COLO668 (cell line): ENCODE measurements at regions not wholly inside any gene's neighbourhood (a gene's known extent, or its start where the extent isn't known, plus 50 kb on each side); places are given as distances from the start of the nearest gene placed in this dataset.

Source experiments
- DNase-seq: peaks from one replicate; lab custom pipeline; 2025; ENCODE audit not compliant: unreplicated experiment; lab: John Stamatoyannopoulos, UW

DNA sequence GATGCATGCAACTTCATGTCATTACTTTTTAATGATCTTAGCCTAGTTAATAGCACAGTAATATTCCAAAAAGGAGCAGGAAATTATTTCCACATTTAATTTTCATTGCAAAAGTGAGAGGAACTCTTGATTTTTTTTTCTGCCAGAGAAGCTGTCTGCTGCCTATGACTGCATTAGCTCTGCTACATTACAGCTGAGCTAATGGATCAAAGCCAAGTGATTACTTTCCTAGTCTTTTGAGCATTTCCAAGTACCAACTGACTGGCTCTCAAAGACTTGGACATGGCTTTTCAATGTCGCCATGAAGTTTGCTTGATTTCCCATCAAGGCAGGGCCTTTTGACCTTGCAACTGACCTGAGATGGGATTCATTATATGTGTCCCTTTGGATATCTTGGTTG is 356.6 kb upstream of the XYLT1 start:
- DNase-seq = no peak

- no peak for DNase-seq
Measured at GRCh38 chr16:17817943-17818342, 347.2 kb upstream of the XYLT1 start.

GRCh38 chr16:17817260-17817659 is 346.5 kb upstream of the XYLT1 start:
- no peak for DNase-seq

DNA sequence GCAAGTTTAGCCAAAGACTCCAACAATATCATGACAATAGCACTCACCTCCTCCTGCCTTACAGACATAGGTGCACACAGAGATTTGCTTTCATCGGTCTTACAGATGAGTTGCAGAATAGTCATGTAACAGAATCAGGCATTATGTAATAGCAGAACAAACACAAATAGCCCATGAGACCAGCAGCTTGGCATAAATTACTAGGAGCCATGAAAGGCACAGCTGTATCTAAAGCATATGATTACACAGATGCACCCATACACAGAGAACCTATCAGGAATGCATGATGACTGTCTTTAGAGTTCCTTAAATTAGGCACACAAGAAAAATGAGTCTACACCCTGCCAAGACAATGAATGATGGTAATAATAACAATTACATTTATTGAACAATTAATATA is 342.0 kb upstream of the XYLT1 start:
- no peak for DNase-seq

DNA sequence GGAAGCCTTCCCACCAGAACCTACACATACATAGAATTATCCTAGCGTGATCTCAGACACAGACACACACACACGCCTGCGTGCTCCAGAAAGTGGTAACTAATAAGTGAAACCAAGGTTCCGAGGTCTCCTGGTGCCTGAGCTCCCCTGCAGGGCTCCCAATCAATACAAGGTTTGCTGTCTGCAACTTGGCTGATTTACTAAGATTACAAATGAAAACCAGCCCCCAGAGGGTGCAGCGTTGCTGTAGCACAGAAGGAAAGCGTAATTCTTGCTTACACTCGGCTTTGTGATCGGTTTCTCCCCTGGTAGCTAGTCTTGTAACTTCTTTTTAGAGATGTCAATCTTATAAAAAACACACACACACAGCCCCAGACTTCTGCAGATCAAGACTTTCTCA is 334.1 kb upstream of the XYLT1 start:
- DNase-seq = no peak

GRCh38 chr16:17803625-17804410 is 333.1 kb upstream of the XYLT1 start:
- no peak for DNase-seq

DNA sequence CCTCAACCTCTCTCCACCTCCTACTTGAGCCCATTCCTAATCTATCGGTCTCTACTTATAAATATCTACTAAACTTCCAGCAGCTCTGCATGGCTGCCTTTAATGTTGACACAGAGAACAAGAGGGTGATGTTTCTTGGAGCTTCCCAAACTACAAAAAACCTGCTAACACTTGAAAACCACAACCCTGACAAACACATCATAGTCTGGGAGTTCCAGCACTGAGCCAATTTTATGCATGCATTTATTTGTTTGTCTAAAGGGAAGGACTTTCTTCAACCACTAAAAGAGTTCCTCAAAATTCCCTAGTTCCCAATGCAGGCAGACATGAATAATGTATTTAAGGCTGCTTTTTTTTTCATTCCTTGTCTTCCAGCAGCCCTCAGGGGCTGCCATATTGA is 331.8 kb upstream of the XYLT1 start:
- no peak for DNase-seq

DNA sequence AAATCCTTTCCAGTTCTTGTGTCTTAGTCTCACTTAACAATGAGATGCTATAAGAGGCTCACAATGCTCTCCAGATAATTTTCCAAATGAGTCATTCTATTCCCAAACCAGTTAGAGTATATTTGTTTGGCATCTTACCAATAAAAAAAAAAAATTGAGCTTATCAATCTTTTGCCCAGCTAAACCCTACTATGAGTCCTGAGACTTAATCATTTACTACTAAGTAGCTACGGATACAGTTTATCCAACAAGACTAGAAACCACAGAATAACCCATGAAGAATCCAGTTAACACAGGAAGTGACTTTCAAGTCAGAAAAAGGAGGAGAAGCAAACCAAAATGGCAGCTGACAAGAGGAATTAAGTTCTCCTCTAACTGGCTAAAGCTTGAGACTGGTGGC is 330.3 kb upstream of the XYLT1 start:
- DNase-seq = no peak

- no peak for DNase-seq
Measured at GRCh38 chr16:17798716-17799115, 328.0 kb upstream of the XYLT1 start.

GRCh38 chr16:17793354-17793753 is 322.6 kb upstream of the XYLT1 start:
- no peak for DNase-seq

DNA sequence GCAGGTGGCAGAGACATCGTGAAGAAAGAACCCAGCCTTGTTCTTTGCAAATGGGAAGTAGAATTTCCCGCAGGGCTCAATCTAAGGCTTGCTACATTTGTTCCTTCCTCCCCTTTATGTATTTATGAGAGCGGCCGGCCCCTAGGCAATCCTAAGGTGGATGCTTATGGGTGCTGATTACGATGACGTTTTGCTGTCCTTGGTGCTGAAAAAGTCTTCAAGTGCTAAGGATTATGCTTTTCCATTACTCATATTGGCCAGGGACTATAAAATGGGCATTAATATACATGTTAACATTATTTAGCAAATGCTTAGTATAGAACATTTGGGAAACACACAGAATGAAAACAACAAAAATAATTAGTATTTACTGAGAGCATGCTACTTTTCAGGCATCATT is 313.3 kb upstream of the XYLT1 start:
- no peak for DNase-seq

- no peak for DNase-seq
Measured at GRCh38 chr16:17780181-17780580, 309.4 kb upstream of the XYLT1 start.

DNA sequence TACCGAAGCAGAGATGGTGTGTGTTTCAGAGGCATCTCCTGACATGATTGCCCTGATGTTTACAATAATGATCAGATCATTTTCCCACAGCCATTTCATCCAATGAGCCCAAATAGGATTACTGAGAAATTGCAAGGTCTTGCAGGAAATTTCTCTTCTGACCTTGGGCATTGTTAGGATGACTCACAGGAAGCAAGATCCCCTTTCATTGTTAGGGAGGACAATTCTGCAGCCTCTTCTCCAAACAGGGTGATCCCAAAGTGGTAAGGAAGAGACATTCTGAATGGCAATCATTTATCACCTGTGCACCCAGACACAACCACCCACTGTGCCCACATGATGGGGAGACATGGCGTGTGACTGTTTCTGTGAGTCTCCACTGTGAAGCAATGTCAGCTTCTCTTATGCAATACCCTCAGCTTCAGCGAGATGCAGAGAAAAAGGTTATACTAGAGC is 306.7 kb upstream of the XYLT1 start:
- no peak for DNase-seq

- DNase-seq = no peak
Measured at GRCh38 chr16:17776888-17777287, 306.1 kb upstream of the XYLT1 start.

DNA sequence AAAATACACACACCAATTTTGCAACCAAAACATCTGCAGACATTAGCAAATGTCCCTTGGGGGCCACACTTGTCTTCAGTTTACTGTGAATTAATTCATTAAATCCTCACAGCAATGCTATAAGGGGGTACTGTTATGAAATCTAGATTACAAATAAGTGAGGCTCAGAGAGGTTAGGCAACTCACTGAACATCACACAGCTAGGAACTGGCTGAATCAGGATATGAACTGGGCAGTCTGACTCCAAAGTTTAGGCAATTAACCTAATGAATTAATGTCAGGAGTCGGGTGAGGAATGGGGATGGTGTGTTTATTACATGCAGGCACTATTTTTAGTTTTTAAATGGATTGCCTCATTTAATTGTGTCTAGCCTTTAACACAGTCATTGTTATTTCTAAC is 305.7 kb upstream of the XYLT1 start:
- no peak for DNase-seq

DNA sequence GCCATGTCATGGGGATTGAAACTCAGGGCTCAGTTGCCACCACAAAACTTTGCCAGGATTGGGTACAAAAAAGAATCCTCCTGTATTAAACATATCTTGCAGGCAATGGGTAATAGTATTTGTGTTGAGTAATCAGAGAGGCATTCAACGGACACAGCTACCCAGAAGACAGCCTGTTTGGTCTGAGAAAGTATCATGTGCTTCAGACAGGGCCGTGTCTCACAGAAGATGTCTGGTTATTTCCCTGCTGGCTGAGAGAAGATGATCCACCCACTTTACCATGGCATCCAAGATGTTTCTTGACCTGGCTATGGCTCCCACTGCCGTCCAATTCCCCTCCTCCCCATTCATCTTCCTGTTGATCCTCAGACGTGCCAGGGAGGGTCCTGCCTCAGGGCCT is 304.3 kb upstream of the XYLT1 start:
- no peak for DNase-seq

DNA sequence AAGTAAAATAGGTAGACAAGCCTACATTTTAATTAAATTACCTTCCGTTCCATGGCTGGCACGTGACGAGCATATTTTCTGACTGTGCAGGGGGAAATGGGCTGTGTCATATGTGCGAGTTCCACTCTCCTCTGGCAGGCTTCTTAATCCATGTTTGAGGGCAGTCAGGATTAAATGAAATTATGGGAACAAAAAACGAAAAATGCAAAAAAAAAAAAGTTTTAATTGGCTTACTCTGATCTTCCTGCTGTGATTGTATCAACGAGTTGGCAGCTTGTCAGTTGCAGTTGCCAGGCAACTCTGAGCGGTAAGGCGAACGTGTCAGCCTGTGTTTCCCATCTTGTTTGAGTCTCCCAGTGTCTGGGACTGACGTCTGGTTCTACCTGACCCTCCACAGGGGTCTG is 302.9 kb upstream of the XYLT1 start:
- no peak for DNase-seq

DNA sequence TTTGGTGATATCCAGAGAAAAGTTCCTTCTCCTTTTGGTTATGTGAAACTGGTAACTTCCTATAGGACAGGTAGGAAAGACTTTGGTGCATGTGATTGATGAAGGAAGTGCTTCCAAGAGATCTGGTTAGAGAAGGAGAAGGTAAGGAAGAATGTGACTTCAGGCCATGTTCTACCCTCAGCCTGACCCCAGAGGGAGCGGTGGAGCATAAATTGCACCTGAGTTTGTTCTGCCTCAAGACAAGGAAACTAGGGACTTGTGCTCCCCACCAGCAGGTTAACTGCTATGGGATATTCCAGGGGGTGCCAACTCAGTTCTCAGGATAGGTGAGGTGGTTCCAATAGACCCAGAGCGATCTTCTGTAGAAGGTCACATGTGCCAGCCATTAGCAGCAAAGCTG is 299.3 kb upstream of the XYLT1 start:
- no peak for DNase-seq

DNA sequence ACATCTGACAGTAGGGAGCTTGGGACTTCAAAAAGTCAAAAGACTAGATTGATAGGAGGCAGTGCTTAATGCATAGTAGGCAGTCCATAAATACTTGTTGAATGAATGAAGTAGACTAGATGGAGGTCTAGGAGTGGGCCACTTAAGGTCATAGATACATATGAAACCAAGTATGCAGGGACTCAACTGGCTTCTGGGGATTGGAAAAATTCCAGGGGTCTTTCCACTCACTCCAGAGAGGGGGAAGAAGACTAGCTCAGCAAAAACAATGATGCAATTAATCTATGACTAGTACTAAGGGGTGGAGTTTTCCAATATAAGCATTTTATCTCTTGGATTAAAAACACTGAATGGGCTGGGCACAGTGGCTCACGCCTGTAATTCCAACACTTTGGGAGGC is 298.3 kb upstream of the XYLT1 start:
- DNase-seq = no peak

GRCh38 chr16:17768257-17768656 is 297.5 kb upstream of the XYLT1 start:
- DNase-seq = no peak

DNA sequence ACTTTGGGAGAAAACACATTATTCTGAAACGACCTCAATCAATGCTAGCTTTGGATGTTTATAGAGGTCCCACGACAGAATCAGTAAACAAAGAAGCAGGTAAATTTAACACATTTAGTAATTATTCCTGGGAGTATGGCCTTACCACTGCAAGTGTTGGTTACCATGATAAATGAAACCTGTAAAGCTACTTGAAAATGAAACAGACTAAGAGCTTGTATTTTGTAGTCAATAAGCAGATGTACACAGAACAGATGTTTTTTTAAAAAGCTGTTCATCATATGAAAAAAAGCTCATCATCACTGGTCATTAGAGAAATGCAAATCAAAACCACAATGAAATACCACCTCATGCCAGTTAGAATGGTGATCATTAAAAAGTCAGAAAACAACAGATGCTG is 295.3 kb upstream of the XYLT1 start:
- no peak for DNase-seq

GRCh38 chr16:17759451-17760390 is 289.0 kb upstream of the XYLT1 start:
- no peak for DNase-seq
